H1 (cell line): ENCODE measurements at regions not wholly inside any gene's neighbourhood (a gene's known extent, or its start where the extent isn't known, plus 50 kb on each side); places are given as distances from the start of the nearest gene placed in this dataset.

Experiments
- ASH2L ChIP-seq: fragments of 200-600, 300-600 bp; sonication (generic); IDR thresholded peaks from one replicate; pipeline ENCODE4 v1.7.1; 2017; ENCODE audit warnings: low read length
- BACH1 ChIP-seq: IDR thresholded peaks from 2 replicates; pipeline ENCODE4 v1.6.1; 2012; ENCODE audit warnings: low read length, improper control_type of control experiment
- CBX5 ChIP-seq: fragments of 300-800, 300-1000 bp; sonication (generic); IDR thresholded peaks from 2 replicates; pipeline ENCODE4 v1.7.1; 2016; ENCODE audit warnings: antibody characterized with exemption, low read length, low read depth
- FOSL1 ChIP-seq: IDR thresholded peaks from 2 replicates; pipeline ENCODE4 v1.6.1; 2011; ENCODE audit warnings: mild to moderate bottlenecking, low read depth, low read length, moderate library complexity; ENCODE audit not compliant: insufficient read depth
- RAD21 ChIP-seq, 2 experiments: IDR thresholded peaks in 1 of 2; conservative IDR thresholded peaks in 1 of 2; 2 replicates each; pipeline ENCODE4 v1.6.1; 2011; ENCODE audit warnings: low read depth in 2 of 2, low read length in 2 of 2, improper control_type of control experiment in 1 of 2, inconsistent platforms in 1 of 2, mild to moderate bottlenecking in 1 of 2, moderate library complexity in 1 of 2
- RXRA ChIP-seq: IDR thresholded peaks from 2 replicates; pipeline ENCODE4 v1.6.1; 2011; ENCODE audit warnings: low read depth, mild to moderate bottlenecking, low read length, moderate library complexity; ENCODE audit not compliant: insufficient read depth
- SAP30 ChIP-seq: fragments of 300-600 bp; sonication (generic); IDR thresholded peaks from 2 replicates; pipeline ENCODE4 v1.7.1; 2012; ENCODE audit warnings: low read length, moderate library complexity, mild to moderate bottlenecking, inconsistent platforms; ENCODE audit not compliant: insufficient read depth, insufficient replicate concordance
- SUZ12 ChIP-seq: fragments of 200-600 bp; sonication (generic); IDR thresholded peaks from 2 replicates; pipeline ENCODE4 v1.6.1; 2012; ENCODE audit warnings: mild to moderate bottlenecking, inconsistent platforms, low read length, moderate library complexity, mixed read lengths
- TF ChIP-seq, protein P1 (sequence below): fragments of 300-600 bp; sonication (generic); IDR thresholded peaks from 2 replicates; pipeline ENCODE4 v1.7.1; 2012; ENCODE audit warnings: low read length, moderate library complexity, mild to moderate bottlenecking, inconsistent platforms; ENCODE audit not compliant: insufficient replicate concordance
- TF ChIP-seq, protein P2 (sequence below): IDR thresholded peaks from 2 replicates; pipeline ENCODE4 v1.6.1; 2012; ENCODE audit warnings: low read length, inconsistent platforms

DNA sequence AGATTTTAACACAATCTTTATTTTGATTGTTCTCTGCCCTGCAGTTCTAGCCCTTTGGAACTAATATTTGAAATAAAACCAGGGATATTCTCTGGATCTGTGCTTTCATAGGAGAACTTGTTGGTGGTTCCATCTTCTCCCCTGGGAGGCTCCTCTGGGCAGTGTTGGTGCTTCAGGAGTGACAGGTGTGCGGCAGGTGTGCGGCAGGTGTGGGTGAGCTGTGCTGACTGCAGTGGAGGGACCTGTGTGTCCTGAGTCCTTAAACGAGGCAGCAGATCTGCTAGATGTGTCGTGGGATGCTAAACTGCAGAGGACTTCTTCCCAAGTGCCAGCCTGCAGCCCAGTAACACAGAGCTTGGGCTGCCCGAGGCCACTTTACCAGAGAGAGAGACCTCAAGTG, 98.4 kb downstream of the LYZL1 start (continued):
- TF ChIP-seq, protein P1, sequence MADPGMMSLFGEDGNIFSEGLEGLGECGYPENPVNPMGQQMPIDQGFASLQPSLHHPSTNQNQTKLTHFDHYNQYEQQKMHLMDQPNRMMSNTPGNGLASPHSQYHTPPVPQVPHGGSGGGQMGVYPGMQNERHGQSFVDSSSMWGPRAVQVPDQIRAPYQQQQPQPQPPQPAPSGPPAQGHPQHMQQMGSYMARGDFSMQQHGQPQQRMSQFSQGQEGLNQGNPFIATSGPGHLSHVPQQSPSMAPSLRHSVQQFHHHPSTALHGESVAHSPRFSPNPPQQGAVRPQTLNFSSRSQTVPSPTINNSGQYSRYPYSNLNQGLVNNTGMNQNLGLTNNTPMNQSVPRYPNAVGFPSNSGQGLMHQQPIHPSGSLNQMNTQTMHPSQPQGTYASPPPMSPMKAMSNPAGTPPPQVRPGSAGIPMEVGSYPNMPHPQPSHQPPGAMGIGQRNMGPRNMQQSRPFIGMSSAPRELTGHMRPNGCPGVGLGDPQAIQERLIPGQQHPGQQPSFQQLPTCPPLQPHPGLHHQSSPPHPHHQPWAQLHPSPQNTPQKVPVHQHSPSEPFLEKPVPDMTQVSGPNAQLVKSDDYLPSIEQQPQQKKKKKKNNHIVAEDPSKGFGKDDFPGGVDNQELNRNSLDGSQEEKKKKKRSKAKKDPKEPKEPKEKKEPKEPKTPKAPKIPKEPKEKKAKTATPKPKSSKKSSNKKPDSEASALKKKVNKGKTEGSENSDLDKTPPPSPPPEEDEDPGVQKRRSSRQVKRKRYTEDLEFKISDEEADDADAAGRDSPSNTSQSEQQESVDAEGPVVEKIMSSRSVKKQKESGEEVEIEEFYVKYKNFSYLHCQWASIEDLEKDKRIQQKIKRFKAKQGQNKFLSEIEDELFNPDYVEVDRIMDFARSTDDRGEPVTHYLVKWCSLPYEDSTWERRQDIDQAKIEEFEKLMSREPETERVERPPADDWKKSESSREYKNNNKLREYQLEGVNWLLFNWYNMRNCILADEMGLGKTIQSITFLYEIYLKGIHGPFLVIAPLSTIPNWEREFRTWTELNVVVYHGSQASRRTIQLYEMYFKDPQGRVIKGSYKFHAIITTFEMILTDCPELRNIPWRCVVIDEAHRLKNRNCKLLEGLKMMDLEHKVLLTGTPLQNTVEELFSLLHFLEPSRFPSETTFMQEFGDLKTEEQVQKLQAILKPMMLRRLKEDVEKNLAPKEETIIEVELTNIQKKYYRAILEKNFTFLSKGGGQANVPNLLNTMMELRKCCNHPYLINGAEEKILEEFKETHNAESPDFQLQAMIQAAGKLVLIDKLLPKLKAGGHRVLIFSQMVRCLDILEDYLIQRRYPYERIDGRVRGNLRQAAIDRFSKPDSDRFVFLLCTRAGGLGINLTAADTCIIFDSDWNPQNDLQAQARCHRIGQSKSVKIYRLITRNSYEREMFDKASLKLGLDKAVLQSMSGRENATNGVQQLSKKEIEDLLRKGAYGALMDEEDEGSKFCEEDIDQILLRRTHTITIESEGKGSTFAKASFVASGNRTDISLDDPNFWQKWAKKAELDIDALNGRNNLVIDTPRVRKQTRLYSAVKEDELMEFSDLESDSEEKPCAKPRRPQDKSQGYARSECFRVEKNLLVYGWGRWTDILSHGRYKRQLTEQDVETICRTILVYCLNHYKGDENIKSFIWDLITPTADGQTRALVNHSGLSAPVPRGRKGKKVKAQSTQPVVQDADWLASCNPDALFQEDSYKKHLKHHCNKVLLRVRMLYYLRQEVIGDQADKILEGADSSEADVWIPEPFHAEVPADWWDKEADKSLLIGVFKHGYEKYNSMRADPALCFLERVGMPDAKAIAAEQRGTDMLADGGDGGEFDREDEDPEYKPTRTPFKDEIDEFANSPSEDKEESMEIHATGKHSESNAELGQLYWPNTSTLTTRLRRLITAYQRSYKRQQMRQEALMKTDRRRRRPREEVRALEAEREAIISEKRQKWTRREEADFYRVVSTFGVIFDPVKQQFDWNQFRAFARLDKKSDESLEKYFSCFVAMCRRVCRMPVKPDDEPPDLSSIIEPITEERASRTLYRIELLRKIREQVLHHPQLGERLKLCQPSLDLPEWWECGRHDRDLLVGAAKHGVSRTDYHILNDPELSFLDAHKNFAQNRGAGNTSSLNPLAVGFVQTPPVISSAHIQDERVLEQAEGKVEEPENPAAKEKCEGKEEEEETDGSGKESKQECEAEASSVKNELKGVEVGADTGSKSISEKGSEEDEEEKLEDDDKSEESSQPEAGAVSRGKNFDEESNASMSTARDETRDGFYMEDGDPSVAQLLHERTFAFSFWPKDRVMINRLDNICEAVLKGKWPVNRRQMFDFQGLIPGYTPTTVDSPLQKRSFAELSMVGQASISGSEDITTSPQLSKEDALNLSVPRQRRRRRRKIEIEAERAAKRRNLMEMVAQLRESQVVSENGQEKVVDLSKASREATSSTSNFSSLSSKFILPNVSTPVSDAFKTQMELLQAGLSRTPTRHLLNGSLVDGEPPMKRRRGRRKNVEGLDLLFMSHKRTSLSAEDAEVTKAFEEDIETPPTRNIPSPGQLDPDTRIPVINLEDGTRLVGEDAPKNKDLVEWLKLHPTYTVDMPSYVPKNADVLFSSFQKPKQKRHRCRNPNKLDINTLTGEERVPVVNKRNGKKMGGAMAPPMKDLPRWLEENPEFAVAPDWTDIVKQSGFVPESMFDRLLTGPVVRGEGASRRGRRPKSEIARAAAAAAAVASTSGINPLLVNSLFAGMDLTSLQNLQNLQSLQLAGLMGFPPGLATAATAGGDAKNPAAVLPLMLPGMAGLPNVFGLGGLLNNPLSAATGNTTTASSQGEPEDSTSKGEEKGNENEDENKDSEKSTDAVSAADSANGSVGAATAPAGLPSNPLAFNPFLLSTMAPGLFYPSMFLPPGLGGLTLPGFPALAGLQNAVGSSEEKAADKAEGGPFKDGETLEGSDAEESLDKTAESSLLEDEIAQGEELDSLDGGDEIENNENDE, result no peak
- no peak for TF ChIP-seq SUZ12
- TF ChIP-seq SAP30, result no peak
- TF ChIP-seq CBX5, result no peak
- TF ChIP-seq ASH2L, result no peak
- TF ChIP-seq RAD21 (IDR thresholded peaks at IDR 0.05 in 1 of 2, conservative IDR thresholded peaks at IDR 0.05 in 1 of 2; ENCODE audit: low read depth in 2 of 2, low read length in 2 of 2), result no peak
- TF ChIP-seq BACH1, result no peak
- TF ChIP-seq FOSL1, result no peak
- TF ChIP-seq RXRA, result no peak
- TF ChIP-seq, protein P2, sequence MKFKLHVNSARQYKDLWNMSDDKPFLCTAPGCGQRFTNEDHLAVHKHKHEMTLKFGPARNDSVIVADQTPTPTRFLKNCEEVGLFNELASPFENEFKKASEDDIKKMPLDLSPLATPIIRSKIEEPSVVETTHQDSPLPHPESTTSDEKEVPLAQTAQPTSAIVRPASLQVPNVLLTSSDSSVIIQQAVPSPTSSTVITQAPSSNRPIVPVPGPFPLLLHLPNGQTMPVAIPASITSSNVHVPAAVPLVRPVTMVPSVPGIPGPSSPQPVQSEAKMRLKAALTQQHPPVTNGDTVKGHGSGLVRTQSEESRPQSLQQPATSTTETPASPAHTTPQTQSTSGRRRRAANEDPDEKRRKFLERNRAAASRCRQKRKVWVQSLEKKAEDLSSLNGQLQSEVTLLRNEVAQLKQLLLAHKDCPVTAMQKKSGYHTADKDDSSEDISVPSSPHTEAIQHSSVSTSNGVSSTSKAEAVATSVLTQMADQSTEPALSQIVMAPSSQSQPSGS, result no peak
